ENCODE measurements at regions not wholly inside any gene's neighbourhood (a gene's known extent, or its start where the extent isn't known, plus 50 kb on each side); places are given as distances from the start of the nearest gene placed in this dataset.

- no peak for TF ChIP-seq CTCF (IDR thresholded peaks at IDR 0.05)
- TF ChIP-seq POLR2A (IDR thresholded peaks at IDR 0.05): no peak
Measured at GRCh38 chr18:53625997-53626599, 598.4 kb downstream of the MBD2 start.
